ENCODE measurements at regions not wholly inside any gene's neighbourhood (a gene's known extent, or its start where the extent isn't known, plus 50 kb on each side); places are given as distances from the start of the nearest gene placed in this dataset.
"Not testable (repeated sequence)": the region's sequence is repeated elsewhere in the genome, so short reads cannot be mapped to it uniquely, and the experiment has no call there.

- DNase-seq (ENCODE audit: insufficient read length, low spot score) (no peak), FAIRE-seq (no peak)
These were observed 501.9 kb upstream of the SEMA3D start for GRCh38 chr7:85688712-85689111.

- no peak for FAIRE-seq
- DNase-seq (ENCODE audit: insufficient read length, low spot score): no peak
These were observed 499.7 kb upstream of the SEMA3D start for GRCh38 chr7:85686401-85687181.

GRCh38 chr7:85685901-85686300, 499.0 kb upstream of the SEMA3D start:
- no peak for DNase-seq (ENCODE audit: insufficient read length, low spot score)
- no peak for FAIRE-seq

DNA sequence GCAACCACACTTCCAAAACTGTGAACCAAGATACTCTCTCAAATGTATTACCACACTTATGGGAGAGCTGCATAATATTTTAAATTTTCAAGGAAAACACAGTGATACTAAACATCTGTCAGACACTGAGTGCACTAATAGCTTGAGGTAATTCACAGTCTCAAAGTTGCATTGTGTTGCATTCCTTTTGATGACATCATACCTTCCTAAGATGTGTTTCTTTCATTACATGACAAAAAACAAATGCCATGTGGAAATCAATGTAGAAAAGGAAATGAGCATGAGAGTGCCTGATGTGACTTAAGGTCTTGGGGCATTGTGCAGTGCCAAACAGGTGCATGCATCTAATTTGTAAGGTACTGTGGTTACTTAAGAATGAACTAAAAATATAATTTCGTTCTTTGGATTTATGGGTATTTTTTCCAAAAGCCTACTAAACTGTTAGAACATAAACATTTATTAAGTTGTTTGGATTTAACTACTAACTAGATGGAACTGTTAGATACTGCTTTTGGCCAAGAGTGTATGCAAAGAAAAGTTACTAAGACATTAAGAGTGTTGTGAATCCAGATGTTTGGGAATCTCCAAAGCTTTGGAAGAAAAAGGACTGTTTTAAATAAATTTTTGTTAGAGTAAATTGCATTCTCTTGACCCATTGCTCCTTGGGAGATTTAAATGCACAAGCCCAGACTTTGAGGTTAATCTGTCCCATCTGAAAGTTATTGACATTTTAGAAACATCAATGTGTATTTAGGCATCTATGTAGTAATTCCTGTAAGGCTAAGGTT, 496.2 kb upstream of the SEMA3D start:
- no peak for FAIRE-seq
- DNase-seq (ENCODE audit: insufficient read length, low spot score): no peak

DNA sequence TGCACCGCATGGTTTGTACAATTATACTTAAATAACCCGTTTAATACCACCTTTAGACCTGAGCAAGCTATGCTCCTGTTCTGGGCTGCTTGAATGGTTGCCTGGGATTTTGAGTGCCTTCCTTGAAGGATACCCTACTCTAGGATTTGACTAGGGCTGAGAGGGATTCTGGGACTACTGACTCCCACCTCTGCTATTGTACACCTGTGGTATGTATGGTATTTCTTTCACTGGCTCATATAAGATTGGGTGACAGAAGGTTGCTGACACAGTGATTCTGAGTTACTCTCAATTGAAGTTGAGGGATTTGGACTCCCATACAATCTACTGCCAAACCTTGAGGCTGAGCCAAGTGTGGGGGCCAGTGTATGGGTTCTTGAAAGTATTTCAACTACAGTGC, 494.4 kb upstream of the SEMA3D start:
- FAIRE-seq (no peak), DNase-seq (ENCODE audit: insufficient read length, low spot score) (no peak)

GRCh38 chr7:85675093-85675492, 488.2 kb upstream of the SEMA3D start:
- DNase-seq (ENCODE audit: insufficient read length, low spot score); FAIRE-seq: not testable (repeated sequence)

GRCh38 chr7:85673876-85674275, 487.0 kb upstream of the SEMA3D start:
- no peak for FAIRE-seq
- DNase-seq (ENCODE audit: insufficient read length, low spot score): no peak

DNA sequence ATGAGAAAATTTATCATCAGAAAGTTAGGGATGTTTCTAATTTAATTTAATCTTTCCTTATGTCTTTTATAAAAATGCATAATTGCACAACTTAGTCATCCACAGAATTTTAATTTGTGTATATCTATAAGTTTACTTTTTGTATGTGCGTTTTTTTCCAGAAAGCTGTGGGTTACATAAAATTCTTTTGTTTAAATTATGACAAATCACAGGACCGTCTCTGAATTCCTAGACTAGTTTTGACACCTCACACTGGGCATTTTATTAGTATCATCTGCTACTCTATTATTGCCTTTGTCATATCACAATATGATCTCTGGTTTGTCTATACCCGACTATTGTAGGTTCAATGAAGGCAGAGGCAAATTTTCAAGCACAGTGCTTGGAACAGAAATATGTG, 482.4 kb upstream of the SEMA3D start:
- FAIRE-seq (no peak), DNase-seq (ENCODE audit: insufficient read length, low spot score) (no peak)

DNA sequence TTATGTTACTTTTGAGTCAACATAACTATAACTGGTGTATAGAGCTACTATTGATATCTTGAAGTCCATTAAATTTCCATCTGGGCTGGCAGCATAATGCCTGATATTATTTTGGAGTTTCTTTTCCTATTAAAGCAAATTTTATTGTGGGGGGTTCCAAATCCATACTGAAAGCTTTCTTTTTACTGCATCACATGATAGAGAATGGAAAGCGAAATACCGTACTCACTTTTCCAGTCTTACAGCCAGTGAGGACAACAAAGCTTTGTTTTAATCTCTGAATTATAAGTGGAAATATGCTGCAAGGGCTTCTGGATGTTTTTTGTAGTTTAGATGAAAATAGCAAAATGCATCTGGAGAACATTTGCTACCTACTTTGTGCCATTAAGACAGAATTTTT, 477.5 kb upstream of the SEMA3D start:
- FAIRE-seq (no peak), DNase-seq (ENCODE audit: insufficient read length, low spot score) (no peak)

- DNase-seq (ENCODE audit: insufficient read length, low spot score): no peak
- FAIRE-seq: no peak
These were observed 472.5 kb upstream of the SEMA3D start for GRCh38 chr7:85659364-85659763.

DNA sequence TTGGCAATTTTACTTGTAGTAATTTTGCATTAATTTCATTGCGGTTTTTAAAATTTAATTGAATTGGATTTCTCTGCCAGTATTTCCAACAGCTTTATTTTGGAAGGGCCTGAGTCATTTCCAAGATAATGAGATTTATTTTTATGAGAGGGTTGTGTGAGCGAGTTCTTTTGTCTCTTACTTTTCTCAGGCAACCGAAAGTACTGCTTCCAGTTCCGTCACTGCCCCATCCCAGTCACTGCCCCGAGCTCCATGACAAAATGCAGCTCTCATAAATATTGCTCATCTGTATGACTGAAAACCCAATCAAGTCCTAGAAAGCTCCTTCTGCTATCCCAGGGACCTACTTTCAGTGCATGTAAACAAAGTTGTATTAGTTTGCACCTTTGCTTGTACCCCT, 468.4 kb upstream of the SEMA3D start:
- FAIRE-seq: no peak
- DNase-seq (ENCODE audit: insufficient read length, low spot score): no peak

DNA sequence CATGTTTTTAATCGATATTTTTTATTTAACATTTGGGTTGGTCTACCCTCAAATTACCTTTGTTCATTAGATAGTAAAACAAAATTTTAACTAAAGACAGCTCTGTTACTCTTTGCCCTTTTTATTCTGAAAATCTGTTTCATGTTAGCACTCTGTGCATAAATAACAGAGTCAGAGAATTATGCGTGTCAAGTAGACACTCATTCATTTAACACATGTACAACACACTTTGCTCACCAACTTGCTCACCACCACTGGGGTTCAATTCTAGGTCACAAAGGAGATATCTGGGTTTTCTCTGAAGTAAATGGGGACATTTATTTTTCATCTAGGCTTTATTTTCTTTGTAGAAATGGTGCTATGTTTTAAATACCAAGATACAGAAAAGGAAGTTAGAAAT, 457.4 kb upstream of the SEMA3D start:
- no peak for FAIRE-seq

GRCh38 chr7:85641331-85641730, 454.5 kb upstream of the SEMA3D start:
- no peak for FAIRE-seq
- no peak for DNase-seq (ENCODE audit: insufficient read length, low spot score)

More for the DNA sequence above, 457.4 kb upstream of the SEMA3D start:
- no peak for DNase-seq (ENCODE audit: insufficient read length, low spot score)

DNA sequence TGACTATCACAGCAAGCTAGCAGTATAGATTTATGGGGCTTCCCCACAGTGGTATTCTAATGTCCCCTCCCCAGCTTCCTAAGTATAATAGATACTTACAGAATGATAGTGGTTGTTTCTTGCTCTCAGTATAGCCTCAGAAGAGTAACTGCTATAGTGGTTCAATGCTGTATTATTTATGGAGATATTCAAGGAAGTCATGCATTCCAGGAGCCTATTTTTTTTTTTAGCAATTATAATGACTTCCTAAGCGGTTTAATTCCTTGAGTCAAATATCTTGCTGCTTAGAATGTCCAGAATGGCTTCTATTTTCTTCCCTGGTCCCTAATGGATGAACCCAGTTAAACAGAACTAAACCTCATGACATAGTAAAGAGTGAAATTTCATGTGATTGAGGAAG, 451.5 kb upstream of the SEMA3D start:
- no peak for DNase-seq (ENCODE audit: insufficient read length, low spot score)
- FAIRE-seq: no peak

- no peak for FAIRE-seq
These were observed 448.1 kb upstream of the SEMA3D start for GRCh38 chr7:85634951-85635350.

DNA sequence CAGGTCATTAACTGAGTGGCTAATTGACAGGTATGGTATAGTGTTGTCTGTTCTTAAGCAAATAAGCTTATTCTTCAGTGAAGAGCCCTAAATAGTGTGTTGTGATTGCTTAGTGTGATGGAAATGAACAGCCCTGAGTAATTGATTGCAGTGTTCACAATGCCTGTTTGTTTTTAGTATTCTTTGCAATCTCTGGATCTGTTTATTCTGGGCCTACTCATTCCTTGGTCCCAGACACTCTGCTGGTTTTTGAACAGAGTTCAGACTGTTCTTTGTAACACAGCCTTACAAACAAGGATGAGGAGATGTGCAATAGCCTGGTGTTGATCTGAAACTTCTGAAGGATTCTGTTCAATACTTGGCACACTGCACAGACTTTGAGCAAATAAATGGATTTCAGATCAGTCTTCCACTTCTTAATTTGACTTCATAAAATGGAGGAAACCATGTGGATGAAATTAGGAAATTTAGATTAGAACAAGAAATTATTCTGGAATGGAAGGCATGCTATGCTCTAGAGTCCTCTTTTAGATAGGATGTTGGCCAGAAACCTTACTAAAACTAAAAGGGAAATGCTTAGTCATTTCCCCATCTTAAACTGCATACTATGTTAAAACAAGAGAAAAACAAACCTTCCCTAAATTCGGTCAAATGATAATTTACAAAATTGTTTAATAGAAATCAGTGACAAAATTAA, 444.2 kb upstream of the SEMA3D start:
- no peak for DNase-seq (ENCODE audit: insufficient read length, low spot score)
- no peak for FAIRE-seq

More at GRCh38 chr7:85634951-85635350, 448.1 kb upstream of the SEMA3D start:
- no peak for DNase-seq (ENCODE audit: insufficient read length, low spot score)

DNA sequence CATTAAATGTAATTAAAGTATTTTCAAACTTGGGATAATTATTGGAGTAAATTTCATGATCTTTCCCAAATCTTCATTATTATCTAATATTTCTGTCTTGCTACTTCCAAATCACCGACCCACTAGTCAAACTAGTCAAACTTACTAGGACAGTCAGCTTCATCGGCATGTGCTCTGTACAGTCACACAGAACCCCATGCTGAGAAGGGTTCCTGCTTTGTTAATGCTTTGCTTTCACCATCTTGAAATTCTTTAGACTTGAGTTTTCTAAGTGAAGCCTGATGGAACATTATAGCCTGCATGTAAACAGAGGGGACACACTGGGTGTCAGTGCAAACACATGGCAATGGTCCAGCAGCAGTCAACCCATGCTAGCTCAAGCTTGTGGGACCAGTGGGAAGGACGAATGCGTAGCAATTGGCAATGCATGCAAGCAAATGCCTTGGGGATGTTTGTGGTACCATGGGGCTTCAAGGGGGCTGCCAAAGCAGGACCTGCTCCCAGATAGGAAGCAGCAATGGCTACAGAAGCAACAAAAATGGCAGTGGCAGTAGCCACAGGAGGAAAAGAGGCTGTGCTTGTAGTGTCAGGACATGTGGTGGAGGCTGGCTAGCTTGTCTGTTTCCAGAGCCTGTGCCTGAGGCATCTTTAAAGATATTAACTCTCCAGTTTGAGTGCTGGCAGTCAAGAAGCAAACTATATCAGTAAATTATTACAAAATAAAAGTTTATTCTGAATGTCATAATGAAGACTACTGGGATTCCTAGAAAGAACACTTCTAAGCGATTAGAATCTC, 441.1 kb upstream of the SEMA3D start:
- DNase-seq (ENCODE audit: insufficient read length, low spot score) (no peak), FAIRE-seq (no peak)

DNA sequence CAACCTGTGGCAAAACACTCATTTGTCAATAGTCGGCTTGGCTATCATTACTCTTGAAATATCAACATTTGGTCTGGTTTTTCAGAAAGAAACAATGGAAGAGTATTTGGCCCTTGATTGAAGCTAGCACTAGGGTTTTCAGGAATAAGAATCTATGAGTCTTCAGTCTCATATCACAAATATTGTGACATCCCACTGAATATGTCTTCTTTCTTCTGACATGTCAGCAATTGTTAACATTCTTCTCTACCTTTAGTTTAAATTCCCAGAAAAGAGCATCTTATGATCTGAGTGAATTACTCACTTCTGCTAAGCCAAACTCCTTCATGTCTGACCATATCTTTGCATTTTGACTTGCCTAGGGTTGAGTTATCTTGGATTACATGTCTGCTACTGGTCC, 435.2 kb upstream of the SEMA3D start:
- FAIRE-seq (no peak), DNase-seq (ENCODE audit: insufficient read length, low spot score) (no peak)

- FAIRE-seq (no peak), DNase-seq (ENCODE audit: insufficient read length, low spot score) (no peak)
These were observed 434.3 kb upstream of the SEMA3D start for GRCh38 chr7:85620936-85621685.

DNA sequence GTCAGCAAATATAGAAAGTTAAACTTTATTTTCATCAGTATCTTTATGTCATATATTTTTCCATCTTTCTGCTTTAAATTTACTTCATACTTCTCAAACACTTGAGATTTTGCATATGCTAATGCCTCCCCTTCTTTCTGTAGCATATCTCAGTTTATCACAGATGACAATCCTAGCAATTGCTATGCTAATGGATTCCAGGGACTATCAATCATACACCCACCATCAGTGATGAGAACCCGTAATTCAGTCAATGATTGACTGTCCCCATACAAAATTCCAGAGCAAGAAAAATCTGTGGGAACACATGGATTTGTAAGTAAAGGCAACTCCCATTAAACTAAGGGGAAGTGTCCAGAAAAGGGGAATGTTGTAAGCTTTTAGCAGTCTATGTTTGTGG, 432.4 kb upstream of the SEMA3D start:
- FAIRE-seq (no peak), DNase-seq (ENCODE audit: insufficient read length, low spot score) (no peak)
